BJ (cell line): ENCODE measurements at regions not wholly inside any gene's neighbourhood (a gene's known extent, or its start where the extent isn't known, plus 50 kb on each side); places are given as distances from the start of the nearest gene placed in this dataset.

Experiments used
- CTCF ChIA-PET: fragments of 350-600 bp; formaldehyde crosslinking; extraction: SDS; loops from one replicate; lab custom pipeline; 2021; ENCODE audit warnings: antibody characterized with exemption, inconsistent platforms; lab: Yijun Ruan, JAX
- POLR2A ChIA-PET: fragments of 300-600 bp; sonication (Branson Sonifier 250); formaldehyde crosslinking; extraction: SDS; loops from one replicate; lab custom pipeline; 2021; ENCODE audit warnings: antibody characterized with exemption; lab: Charles Lee
- DNase-seq: peaks from one replicate; pipeline ENCODE4 v3.0.0-alpha.2; 2011; ENCODE audit warnings: low read depth
- H3K27me3 ChIP-seq: 2 replicates; pipeline ENCODE4 v1.6.0; 2011; ENCODE audit warnings: low read length; ENCODE audit not compliant: control insufficient read depth, insufficient read depth
- H3K36me3 ChIP-seq: 2 replicates; pipeline ENCODE4 v1.5.1; 2011; ENCODE audit warnings: low read length; ENCODE audit not compliant: control insufficient read depth, insufficient read depth
- H3K4me3 ChIP-seq: 2 replicates; pipeline ENCODE4 v1.5.1; 2011; ENCODE audit warnings: low read depth, mild to moderate bottlenecking, control low read depth, low read length
- CTCF ChIP-seq: IDR thresholded peaks from 2 replicates; pipeline ENCODE4 v1.5.1; 2011; ENCODE audit warnings: low read depth, mild to moderate bottlenecking, control low read depth, inconsistent platforms, low read length, moderate library complexity; ENCODE audit not compliant: insufficient read depth

GRCh38 chr22:33221568-33221967 lies 163.4 kb upstream of the SYN3 start:
- DNase-seq = no peak
- H3K4me3 ChIP-seq = no peak overlapping the region
- ChIA-PET CTCF (no interaction called here), POLR2A (no interaction called here)
- H3K36me3 ChIP-seq = no peaks in the 10 kb centered on the region
- no peaks in the 10 kb centered on the region for H3K27me3 ChIP-seq
- TF ChIP-seq CTCF = no peak

DNA sequence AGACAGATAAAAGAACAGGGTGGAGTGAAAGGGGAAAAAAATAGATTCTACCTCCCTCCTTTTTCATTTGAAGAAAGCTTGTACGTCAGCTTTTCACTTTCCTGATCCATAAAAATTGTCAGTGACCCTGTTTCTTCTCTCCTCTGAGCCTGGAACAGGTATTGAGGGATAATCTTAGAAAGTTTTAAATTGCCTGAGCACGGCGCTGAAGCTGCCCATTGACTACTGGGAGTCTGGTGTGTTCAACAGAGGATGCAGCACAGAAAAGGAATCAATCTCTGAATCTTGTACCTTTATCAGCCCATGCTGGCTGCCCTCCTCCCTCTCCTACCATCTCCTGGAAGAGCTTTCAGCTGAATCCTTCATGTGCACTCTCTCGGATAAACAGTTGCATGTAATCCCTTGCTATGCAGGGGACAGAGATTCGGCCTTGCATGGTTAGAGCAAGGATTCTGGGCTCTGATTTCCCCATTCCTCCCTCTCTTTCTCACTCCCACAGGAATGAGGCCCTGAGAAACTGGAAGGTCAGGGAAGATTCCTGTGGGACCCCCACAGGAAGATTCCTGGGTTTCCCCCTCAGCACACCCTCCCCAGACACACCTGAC lies 162.4 kb upstream of the SYN3 start:
- TF ChIP-seq CTCF = no peak
- H3K27me3 ChIP-seq = no peaks in the 10 kb centered on the region
- ChIA-PET CTCF (interaction anchor here (1.8 kb wide), 1 partner anchor 11 kb away, joined by 5 read pairs; no protein-coding TSS in a partner anchor), POLR2A (no interaction called here)
- no peak overlapping the region for H3K4me3 ChIP-seq
- no peak for DNase-seq
- no peaks in the 10 kb centered on the region for H3K36me3 ChIP-seq

- TF ChIP-seq CTCF = no peak
- no peak for DNase-seq
- CTCF ChIA-PET = interaction anchor here (1.8 kb wide), 1 partner anchor 10 kb away, joined by 5 read pairs; no protein-coding TSS in a partner anchor
- Histone ChIP-seq H3K27me3 (no peaks in the 10 kb centered on the region), H3K36me3 (no peaks in the 10 kb centered on the region), H3K4me3 (no peak overlapping the region)
- POLR2A ChIA-PET = no interaction called here
These were observed 161.6 kb upstream of the SYN3 start for GRCh38 chr22:33219648-33220384.

DNA sequence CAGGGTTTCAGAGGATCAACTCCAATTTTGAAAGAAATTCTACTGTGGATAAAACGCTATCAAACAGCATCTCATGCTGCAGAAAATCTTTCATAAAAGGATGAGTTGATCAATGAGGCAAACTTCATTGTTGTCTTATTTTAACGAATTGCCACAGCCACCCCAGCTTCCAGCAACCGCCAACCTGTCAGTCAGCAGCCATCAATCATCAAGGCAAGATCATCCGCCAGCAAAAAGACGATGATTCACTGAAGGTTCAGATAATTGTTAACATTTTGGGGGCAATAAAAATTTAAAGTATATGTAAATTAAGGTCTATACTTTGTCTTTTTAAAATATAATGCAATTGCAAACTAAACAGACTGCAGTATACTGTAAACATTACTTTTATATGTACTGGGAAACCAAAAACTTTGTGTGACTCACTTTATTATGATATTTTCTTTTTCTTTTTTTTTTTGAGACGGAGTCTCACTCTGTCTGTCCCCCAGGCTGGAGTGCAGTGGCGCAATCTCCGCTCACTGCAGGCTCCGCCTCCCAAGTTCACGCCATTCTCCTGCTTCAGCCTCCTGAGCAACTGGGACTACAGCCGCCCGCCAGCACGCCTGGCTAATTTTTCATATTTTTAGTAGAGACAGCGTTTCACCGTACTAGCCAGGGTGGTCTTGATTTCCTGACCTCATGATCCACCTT lies 155.3 kb upstream of the SYN3 start:
- Histone ChIP-seq H3K36me3 (no peaks in the 10 kb centered on the region), H3K27me3 (no peaks in the 10 kb centered on the region), H3K4me3 (no peak overlapping the region)
- ChIA-PET CTCF (interaction anchor here (0.6 kb wide), 1 partner anchor 11 kb away, joined by 3 read pairs; no protein-coding TSS in a partner anchor), POLR2A (no interaction called here)
- no peak for TF ChIP-seq CTCF
- no peak for DNase-seq
